Adrenal gland (tissue), 9 donors: ENCODE measurements at regions not wholly inside any gene's neighbourhood (a gene's known extent, or its start where the extent isn't known, plus 50 kb on each side); places are given as distances from the start of the nearest gene placed in this dataset.

Experiments used
- DNase-seq, 7 donors: peaks; one replicate each; pipeline ENCODE4 v3.0.0-alpha.2; 2019 to 2020
- H3K27ac ChIP-seq, 5 donors: fragments of 200-600 bp; sonication (generic) in 4 of 5; 1 replicate in 3 of 5; 2 replicates in 2 of 5; pipeline versions ENCODE4 v1.5.1 to v1.8.0; 2016 to 2020; ENCODE audit warnings: mild to moderate bottlenecking in 1 of 5
- H3K27me3 ChIP-seq: fragments of 200-600 bp; 2 replicates; pipeline ENCODE4 v1.8.0; 2021
- H3K36me3 ChIP-seq, 2 donors: fragments of 200-600 bp; replicated peaks in 1 of 2; 1 replicate in 1 of 2; 2 replicates in 1 of 2; pipeline versions ENCODE4 v1.5.1 to v1.8.0; 2018 to 2022
- H3K4me1 ChIP-seq, 2 donors: fragments of 200-600 bp; replicated peaks in 1 of 2; 1 replicate in 1 of 2; 2 replicates in 1 of 2; pipeline versions ENCODE4 v1.5.1 to v1.8.0; 2018 to 2021
- H3K4me3 ChIP-seq, 4 donors: fragments of 200-600 bp; sonication (generic) in 3 of 4; one replicate each; pipeline ENCODE4 v1.5.1; 2016 to 2018
- H3K9me3 ChIP-seq, 3 donors: fragments of 200-600 bp; sonication (generic) in 1 of 3; replicated peaks in 1 of 3; 1 replicate in 2 of 3; 2 replicates in 1 of 3; pipeline versions ENCODE4 v1.5.1 to v1.8.0; 2016 to 2021
- POLR2A ChIP-seq, 2 donors: fragments of 450-650 bp; IDR thresholded peaks; one replicate each; pipeline ENCODE4 v1.6.1; 2017; ENCODE audit warnings: antibody characterized with exemption in 2 of 2, mild to moderate bottlenecking in 2 of 2, moderate library complexity in 1 of 2
- WGBS, 4 donors: extraction: QIAGEN DNeasy Blood & Tissue Kit in 2 of 4; methylation state at CpG; one replicate each; pipeline versions ENCODE4 v1.1.5 to v1.1.7; 2013 to 2017; 5-methylcytosine and 5-hydroxymethylcytosine counted together
- intact Hi-C, 2 donors: fragments of 100-400 bp; cut with DNase I; formaldehyde crosslinking; loops; one replicate each; pipeline versions ENCODE4 v1.14.1 to v1.15.0; 2022 to 2023
- TF ChIP-seq, protein P1 (sequence below), 6 experiments: fragments of 450-650 bp in 4 of 6; fragments of 200-600 bp in 2 of 6; sonication (generic) in 1 of 6; IDR thresholded peaks; 1 replicate in 5 of 6; 2 replicates in 1 of 6; pipeline versions ENCODE4 v1.5.1 to v1.8.0; 2016 to 2021; ENCODE audit warnings: antibody characterized with exemption in 6 of 6, mild to moderate bottlenecking in 2 of 6, moderate library complexity in 1 of 6
- donor health status: healthy with polysubstance abuse.
- donor health status: Bipolar disorder and iron deficiency.
- donor health status: DM: yes; HTN: yes; CAD: no.
- donor health status: DM: no; HTN: no; CAD: no.
- donor health status: DM: no; HTN: no; CAD: no.

- no peak overlapping the region for H3K4me3 ChIP-seq
- no peaks in the 10 kb centered on the region for H3K27me3 ChIP-seq
- intact Hi-C loops = no loop called here
- no peaks in the 10 kb centered on the region for H3K9me3 ChIP-seq
- H3K27ac ChIP-seq = no peak overlapping the region
- DNase-seq = no peak
- H3K4me1 ChIP-seq = no peaks in the 10 kb centered on the region
- no peak for TF ChIP-seq POLR2A (IDR thresholded peaks at IDR 0.05)
- TF ChIP-seq, protein P1, sequence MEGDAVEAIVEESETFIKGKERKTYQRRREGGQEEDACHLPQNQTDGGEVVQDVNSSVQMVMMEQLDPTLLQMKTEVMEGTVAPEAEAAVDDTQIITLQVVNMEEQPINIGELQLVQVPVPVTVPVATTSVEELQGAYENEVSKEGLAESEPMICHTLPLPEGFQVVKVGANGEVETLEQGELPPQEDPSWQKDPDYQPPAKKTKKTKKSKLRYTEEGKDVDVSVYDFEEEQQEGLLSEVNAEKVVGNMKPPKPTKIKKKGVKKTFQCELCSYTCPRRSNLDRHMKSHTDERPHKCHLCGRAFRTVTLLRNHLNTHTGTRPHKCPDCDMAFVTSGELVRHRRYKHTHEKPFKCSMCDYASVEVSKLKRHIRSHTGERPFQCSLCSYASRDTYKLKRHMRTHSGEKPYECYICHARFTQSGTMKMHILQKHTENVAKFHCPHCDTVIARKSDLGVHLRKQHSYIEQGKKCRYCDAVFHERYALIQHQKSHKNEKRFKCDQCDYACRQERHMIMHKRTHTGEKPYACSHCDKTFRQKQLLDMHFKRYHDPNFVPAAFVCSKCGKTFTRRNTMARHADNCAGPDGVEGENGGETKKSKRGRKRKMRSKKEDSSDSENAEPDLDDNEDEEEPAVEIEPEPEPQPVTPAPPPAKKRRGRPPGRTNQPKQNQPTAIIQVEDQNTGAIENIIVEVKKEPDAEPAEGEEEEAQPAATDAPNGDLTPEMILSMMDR (IDR thresholded peaks at IDR 0.05) = no peak
- H3K36me3 ChIP-seq = no peaks in the 10 kb centered on the region
These were observed 297.7 kb downstream of the AEBP2 start for GRCh38 chr12:19737019-19737418.

- intact Hi-C loops = no loop called here
- TF ChIP-seq, protein P1 (IDR thresholded peaks at IDR 0.05) = peak; percentile 32 to 68 (median 56)
- TF ChIP-seq POLR2A (IDR thresholded peaks at IDR 0.05) = no peak
These were observed 300.0 kb downstream of the AEBP2 start for GRCh38 chr12:19739195-19739776.

DNA sequence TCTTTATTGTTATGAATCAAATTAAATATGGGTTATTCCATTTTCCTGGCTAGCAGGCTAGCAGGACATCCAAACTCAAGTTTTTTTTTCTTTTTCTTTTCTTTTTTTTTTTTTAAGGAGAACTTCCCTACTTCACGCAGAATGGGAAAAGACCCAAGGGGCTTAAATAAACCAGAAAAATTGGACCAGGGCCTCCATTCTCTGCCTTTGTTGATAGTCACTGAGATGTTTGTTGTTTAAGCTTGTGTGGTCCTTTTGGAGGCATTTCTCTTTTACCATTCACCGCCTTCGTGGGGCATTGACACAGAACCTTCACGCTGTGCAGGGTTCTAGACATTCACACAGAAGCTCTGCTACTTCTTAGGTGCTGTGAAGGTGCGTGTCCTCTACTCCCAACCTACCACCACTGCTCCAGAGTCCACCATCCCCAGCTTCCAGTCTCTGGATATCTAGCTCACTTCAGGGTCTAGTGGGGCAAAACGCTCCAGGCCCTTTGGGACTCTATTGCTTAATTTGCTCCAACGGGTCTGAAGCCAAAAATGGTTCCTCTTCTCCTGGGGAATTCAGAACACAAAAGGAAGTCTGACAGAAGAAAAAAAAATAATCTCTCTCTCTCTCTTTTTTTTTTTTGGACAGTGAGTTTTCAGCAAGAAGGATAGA is 301.3 kb downstream of the AEBP2 start:
- Histone ChIP-seq H3K4me3 (no peak overlapping the region), H3K36me3 (no peaks in the 10 kb centered on the region), H3K9me3 (no peaks in the 10 kb centered on the region), H3K27ac (no peak overlapping the region), H3K4me1 (no peaks in the 10 kb centered on the region), H3K27me3 (no peaks in the 10 kb centered on the region)
- WGBS, 4 donors = 64 to 74% (median 69%) methylated on average over 7 of the region's 7 CpGs
- DNase-seq = no peak
- intact Hi-C loops = no loop called here
- TF ChIP-seq, protein P1 (IDR thresholded peaks at IDR 0.05) = no peak
- TF ChIP-seq POLR2A (IDR thresholded peaks at IDR 0.05) = no peak

More at GRCh38 chr12:19739195-19739776, 300.0 kb downstream of the AEBP2 start:
- Histone ChIP-seq H3K4me1 (no peaks in the 10 kb centered on the region), H3K27ac (no peak overlapping the region), H3K27me3 (no peaks in the 10 kb centered on the region), H3K36me3 (no peaks in the 10 kb centered on the region), H3K9me3 (no peaks in the 10 kb centered on the region), H3K4me3 (no peak overlapping the region)
- DNase-seq = peak in 4 of 7 donors; percentile 35 to 56 (median 48)
- 55 to 62% (median 56%) methylated on average over 3 of the region's 3 CpGs for WGBS, 4 donors

GRCh38 chr12:19741132-19741489 is 301.8 kb downstream of the AEBP2 start:
- intact Hi-C loops = no loop called here
- Histone ChIP-seq H3K4me3 (no peak overlapping the region), H3K27ac (no peak overlapping the region), H3K4me1 (no peaks in the 10 kb centered on the region), H3K36me3 (no peaks in the 10 kb centered on the region), H3K9me3 (no peaks in the 10 kb centered on the region), H3K27me3 (no peaks in the 10 kb centered on the region)
- WGBS, 4 donors = 66 to 77% (median 72%) methylated on average over 3 of the region's 3 CpGs
- DNase-seq = no peak
- no peak for TF ChIP-seq POLR2A (IDR thresholded peaks at IDR 0.05)
- TF ChIP-seq, protein P1 (IDR thresholded peaks at IDR 0.05) = no peak
